GM23248 (cell line): ENCODE measurements at regions not wholly inside any gene's neighbourhood (a gene's known extent, or its start where the extent isn't known, plus 50 kb on each side); places are given as distances from the start of the nearest gene placed in this dataset.

Experiments
- DNase-seq: peaks from one replicate; pipeline ENCODE4 v3.0.0-alpha.2; 2015
- H2AFZ ChIP-seq: fragments of 200-600 bp; sonication (generic); 2 replicates; pipeline ENCODE4 v1.6.1; 2016; ENCODE audit warnings: antibody characterized with exemption
- H3F3A ChIP-seq: fragments of 200-600 bp; sonication (generic); 2 replicates; pipeline ENCODE4 v1.6.1; 2016; ENCODE audit warnings: mild to moderate bottlenecking, antibody characterized with exemption, mixed run types; ENCODE audit not compliant: insufficient read depth
- H3K27ac ChIP-seq: fragments of 200-600 bp; sonication (generic); 2 replicates; pipeline ENCODE4 v1.5.1; 2016; ENCODE audit warnings: mild to moderate bottlenecking
- H3K27me3 ChIP-seq: fragments of 200-600 bp; sonication (generic); replicated peaks from 2 replicates; pipeline ENCODE4 v1.6.1; 2016; ENCODE audit warnings: mild to moderate bottlenecking; ENCODE audit not compliant: insufficient read depth
- H3K36me3 ChIP-seq: fragments of 200-600 bp; sonication (generic); 2 replicates; pipeline ENCODE4 v1.6.1; 2016; ENCODE audit warnings: low read depth, mild to moderate bottlenecking
- H3K4me1 ChIP-seq: fragments of 200-600 bp; sonication (generic); 2 replicates; pipeline ENCODE4 v1.6.1; 2016; ENCODE audit warnings: mild to moderate bottlenecking; ENCODE audit not compliant: insufficient read depth
- H3K4me2 ChIP-seq: fragments of 200-600 bp; sonication (generic); one replicate; pipeline ENCODE4 v1.6.1; 2016; ENCODE audit warnings: mild to moderate bottlenecking; ENCODE audit not compliant: unreplicated experiment
- H3K4me3 ChIP-seq: fragments of 200-600 bp; sonication (generic); 2 replicates; pipeline ENCODE4 v1.5.1; 2016; ENCODE audit warnings: mild to moderate bottlenecking
- H3K79me2 ChIP-seq: fragments of 200-600 bp; sonication (generic); 2 replicates; pipeline ENCODE4 v1.6.1; 2016; ENCODE audit warnings: mild to moderate bottlenecking; ENCODE audit not compliant: insufficient read depth
- H3K9ac ChIP-seq: fragments of 200-600 bp; sonication (generic); 2 replicates; pipeline ENCODE4 v1.6.1; 2016; ENCODE audit warnings: mild to moderate bottlenecking
- H3K9me2 ChIP-seq: fragments of 200-600 bp; sonication (generic); 2 replicates; pipeline ENCODE4 v1.6.1; 2016; ENCODE audit warnings: mixed run types, mild to moderate bottlenecking, moderate library complexity; ENCODE audit not compliant: insufficient read depth
- H3K9me3 ChIP-seq: fragments of 200-600 bp; sonication (generic); one replicate; pipeline ENCODE4 v1.6.1; 2017; ENCODE audit warnings: low read depth
- H4K20me1 ChIP-seq: fragments of 200-600 bp; sonication (generic); 2 replicates; pipeline ENCODE4 v1.6.0; 2016; ENCODE audit not compliant: insufficient read depth
- EZH2 ChIP-seq: fragments of 200-600 bp; sonication (generic); IDR thresholded peaks from 2 replicates; pipeline ENCODE4 v1.6.1; 2018; ENCODE audit warnings: antibody characterized with exemption, mild to moderate bottlenecking; ENCODE audit not compliant: insufficient read depth, poor library complexity, severe bottlenecking
- EZH2phosphoT487 ChIP-seq: fragments of 200-600 bp; sonication (generic); IDR thresholded peaks from 2 replicates; pipeline ENCODE4 v1.6.1; 2018; ENCODE audit warnings: antibody characterized with exemption, moderate library complexity, mild to moderate bottlenecking, low read depth; ENCODE audit not compliant: insufficient read depth
- WGBS, 2 experiments: methylation state at CpG; one replicate each; pipeline ENCODE4 v1.1.6; 2015 to 2017; ENCODE audit warnings: low lambda C conversion rate in 2 of 2, low coverage in 1 of 2; ENCODE audit errors: missing lambda C conversion rate in 2 of 2; 5-methylcytosine and 5-hydroxymethylcytosine counted together
- in situ Hi-C: fragments of 300-500 bp; cut with MboI; formaldehyde crosslinking; loops from 2 replicates; pipeline ENCODE4 v1.15.0; 2020

DNA sequence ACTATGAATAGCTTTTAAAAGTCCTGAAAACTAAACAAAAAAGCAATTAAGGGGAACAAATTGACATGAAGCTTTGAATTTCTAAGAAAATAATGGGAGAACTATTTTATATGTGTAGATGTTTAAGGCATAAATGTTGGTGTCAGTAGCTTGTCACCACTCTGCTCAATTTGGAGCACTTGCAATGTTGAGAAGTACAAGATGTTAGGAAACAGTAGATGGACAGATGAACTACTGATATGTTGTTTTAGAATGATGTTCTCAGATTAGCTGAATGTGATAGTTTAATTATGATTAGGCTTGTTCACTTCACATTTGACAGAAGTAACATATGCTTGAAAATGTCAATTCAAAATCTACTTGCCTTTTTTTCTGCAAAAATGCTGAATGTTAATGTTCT is 525.7 kb upstream of the IGFBP7 start:
- Histone ChIP-seq H3K4me2 (no peak overlapping the region), H3K27me3 (no peaks in the 10 kb centered on the region), H3K36me3 (no peaks in the 10 kb centered on the region), H3K79me2 (no peaks in the 10 kb centered on the region), H3K9ac (no peak overlapping the region), H3F3A (no peaks in the 10 kb centered on the region), H2AFZ (no peak overlapping the region), H3K9me2 (no peaks in the 10 kb centered on the region), H3K9me3 (no peaks in the 10 kb centered on the region), H4K20me1 (no peaks in the 10 kb centered on the region), H3K4me3 (no peak overlapping the region), H3K4me1 (no peaks in the 10 kb centered on the region), H3K27ac (no peak overlapping the region)
- in situ Hi-C loops: no loop called here
- DNase-seq: no peak
- TF ChIP-seq EZH2 (no peak), EZH2phosphoT487 (no peak)

DNA sequence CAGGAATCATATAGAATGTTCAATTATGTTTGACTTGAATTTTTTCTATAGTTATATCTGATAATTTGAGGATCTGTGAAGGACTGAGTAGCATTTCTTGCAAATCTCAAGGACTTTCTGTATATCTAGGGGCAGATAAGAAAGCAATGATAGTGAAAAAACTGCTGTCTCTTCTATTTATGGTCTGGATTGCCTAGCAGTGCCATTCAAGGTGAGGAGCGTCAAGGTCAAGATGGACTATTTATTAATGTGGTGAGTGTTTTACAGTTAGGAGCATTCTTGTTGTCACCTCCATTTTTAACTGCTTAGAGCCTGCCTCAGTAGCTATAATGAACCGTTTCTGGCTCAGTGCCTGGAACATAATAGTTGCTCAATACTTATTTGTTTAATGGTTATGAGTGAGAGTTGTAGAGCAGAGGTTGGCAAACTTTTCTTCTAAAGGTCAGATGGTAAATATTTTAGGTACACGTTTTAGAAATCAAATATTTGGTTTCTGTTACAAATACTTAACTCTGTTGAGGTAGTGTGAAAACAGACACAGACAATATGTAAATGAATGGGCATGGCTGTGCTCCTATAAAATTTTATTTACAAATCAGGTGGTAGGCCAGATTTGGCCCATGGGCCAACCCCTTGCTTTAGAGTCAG is 523.2 kb upstream of the IGFBP7 start:
- Histone ChIP-seq H3K4me1 (no peaks in the 10 kb centered on the region), H2AFZ (no peak overlapping the region), H3K79me2 (no peaks in the 10 kb centered on the region), H4K20me1 (no peaks in the 10 kb centered on the region), H3K4me3 (no peak overlapping the region), H3F3A (no peaks in the 10 kb centered on the region), H3K36me3 (no peaks in the 10 kb centered on the region), H3K27me3 (no peaks in the 10 kb centered on the region), H3K27ac (no peak overlapping the region), H3K9me2 (no peaks in the 10 kb centered on the region), H3K4me2 (no peak overlapping the region), H3K9me3 (no peaks in the 10 kb centered on the region), H3K9ac (no peak overlapping the region)
- TF ChIP-seq EZH2phosphoT487: no peak
- no peak for TF ChIP-seq EZH2
- WGBS, 2 experiments: 22 to 26% methylated on average over 3 of the region's 3 CpGs
- DNase-seq: no peak
- in situ Hi-C loops: no loop called here

DNA sequence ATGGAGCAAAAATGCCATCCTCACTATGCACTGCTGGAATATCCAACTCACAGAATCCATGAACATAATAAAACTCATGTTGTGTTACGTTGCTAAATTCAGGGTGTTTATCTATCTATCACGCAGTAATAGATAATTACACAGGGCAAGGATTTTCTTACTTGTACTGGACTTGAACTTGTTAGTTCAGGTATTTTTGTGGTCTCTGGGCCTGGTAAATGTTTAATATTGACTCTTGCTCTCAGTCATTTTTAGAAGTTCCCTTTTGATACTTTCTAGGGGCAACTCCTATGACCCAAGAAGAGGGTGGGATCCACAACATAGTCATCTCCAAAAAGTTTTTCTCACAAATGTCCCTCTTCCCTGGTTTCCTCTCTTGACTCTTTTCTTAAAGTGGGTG is 522.4 kb upstream of the IGFBP7 start:
- DNase-seq: no peak
- in situ Hi-C loops: no loop called here
- no peaks in the 10 kb centered on the region for H3K27me3 ChIP-seq
- no peaks in the 10 kb centered on the region for H3F3A ChIP-seq
- no peaks in the 10 kb centered on the region for H3K36me3 ChIP-seq
- H3K9me3 ChIP-seq: no peaks in the 10 kb centered on the region
- 24 to 37% methylated on average over 2 of the region's 2 CpGs for WGBS, 2 experiments
- H2AFZ ChIP-seq: no peak overlapping the region
- no peak overlapping the region for H3K9ac ChIP-seq
- H3K4me2 ChIP-seq: no peak overlapping the region
- H3K79me2 ChIP-seq: no peaks in the 10 kb centered on the region
- H3K4me3 ChIP-seq: no peak overlapping the region
- no peak overlapping the region for H3K27ac ChIP-seq
- no peak for TF ChIP-seq EZH2
- TF ChIP-seq EZH2phosphoT487: no peak
- no peaks in the 10 kb centered on the region for H4K20me1 ChIP-seq
- H3K9me2 ChIP-seq: no peaks in the 10 kb centered on the region
- no peaks in the 10 kb centered on the region for H3K4me1 ChIP-seq

DNA sequence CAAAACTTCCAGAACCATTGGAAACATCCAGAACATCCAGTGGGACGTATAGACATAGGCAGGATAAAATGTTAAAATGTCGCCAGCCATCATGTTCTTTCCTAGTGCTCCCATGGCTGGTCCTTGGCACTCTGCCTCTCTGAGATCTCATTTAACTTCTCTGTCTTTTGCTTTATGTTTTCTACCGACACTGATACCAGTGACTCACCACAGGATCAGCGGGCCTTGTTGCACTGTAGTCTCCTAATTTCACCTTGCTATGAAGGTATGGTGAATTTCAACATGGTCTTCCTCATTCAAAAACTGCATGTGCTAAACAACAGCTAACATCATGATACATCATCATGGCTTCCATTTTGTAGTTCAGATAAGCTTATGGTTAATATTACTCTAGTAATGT is 521.0 kb upstream of the IGFBP7 start:
- in situ Hi-C loops: no loop called here
- no peaks in the 10 kb centered on the region for H3K9me2 ChIP-seq
- no peak overlapping the region for H3K27ac ChIP-seq
- no peak for TF ChIP-seq EZH2
- no peak for TF ChIP-seq EZH2phosphoT487
- H2AFZ ChIP-seq: no peak overlapping the region
- no peaks in the 10 kb centered on the region for H3K79me2 ChIP-seq
- no peaks in the 10 kb centered on the region for H3K9me3 ChIP-seq
- no peaks in the 10 kb centered on the region for H3K27me3 ChIP-seq
- no peaks in the 10 kb centered on the region for H3K4me1 ChIP-seq
- H3K36me3 ChIP-seq: no peaks in the 10 kb centered on the region
- H3K9ac ChIP-seq: no peak overlapping the region
- DNase-seq: no peak
- H4K20me1 ChIP-seq: no peaks in the 10 kb centered on the region
- H3F3A ChIP-seq: no peaks in the 10 kb centered on the region
- 16 to 29% methylated on average over 4 of the region's 4 CpGs for WGBS, 2 experiments
- no peak overlapping the region for H3K4me2 ChIP-seq
- no peak overlapping the region for H3K4me3 ChIP-seq

DNA sequence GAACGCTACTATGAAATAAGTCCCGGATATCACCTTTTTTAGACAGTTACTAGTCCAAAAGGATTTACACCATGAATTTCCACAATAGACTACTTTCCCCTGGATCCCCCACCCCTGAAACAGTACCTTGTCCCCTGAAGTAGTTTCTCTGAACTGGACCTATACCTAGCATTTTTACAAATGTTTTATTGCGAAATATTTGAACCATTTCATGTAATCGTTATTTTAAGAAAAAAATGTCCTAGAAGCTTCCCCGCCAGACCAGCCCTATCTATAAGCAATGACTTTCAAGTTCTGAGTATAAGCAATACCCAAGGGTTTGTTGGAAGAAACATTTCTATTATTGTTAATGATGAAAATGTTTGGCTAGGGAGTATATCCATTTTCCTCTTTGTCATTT is 517.8 kb upstream of the IGFBP7 start:
- H3K4me1 ChIP-seq: no peaks in the 10 kb centered on the region
- in situ Hi-C loops: no loop called here
- TF ChIP-seq EZH2: no peak
- H2AFZ ChIP-seq: no peak overlapping the region
- no peak overlapping the region for H3K4me3 ChIP-seq
- H3K27ac ChIP-seq: no peak overlapping the region
- H3K9me3 ChIP-seq: no peaks in the 10 kb centered on the region
- no peak overlapping the region for H3K4me2 ChIP-seq
- H3K9ac ChIP-seq: no peak overlapping the region
- DNase-seq: no peak
- no peaks in the 10 kb centered on the region for H3F3A ChIP-seq
- no peaks in the 10 kb centered on the region for H3K36me3 ChIP-seq
- 54 to 55% methylated on average over 5 of the region's 5 CpGs for WGBS, 2 experiments
- no peaks in the 10 kb centered on the region for H4K20me1 ChIP-seq
- no peaks in the 10 kb centered on the region for H3K9me2 ChIP-seq
- H3K27me3 ChIP-seq: no peaks in the 10 kb centered on the region
- H3K79me2 ChIP-seq: no peaks in the 10 kb centered on the region
